ENCODE measurements at regions not wholly inside any gene's neighbourhood (a gene's known extent, or its start where the extent isn't known, plus 50 kb on each side); places are given as distances from the start of the nearest gene placed in this dataset.

- in situ Hi-C loops (cut with MboI; ENCODE audit: low sequenced_read_pairs in 4 of 4) (no loop called here), intact Hi-C loops (cut with DNase I; ENCODE audit: low total_unique reads) (no loop called here)
- DNase-seq (no peak), ATAC-seq (no peak)
- no peaks in the 10 kb centered on the region for H3K4me1 ChIP-seq
- no peaks in the 10 kb centered on the region for H3K27me3 ChIP-seq
- no peaks in the 10 kb centered on the region for H3K9me3 ChIP-seq
- TF ChIP-seq POLR2A (IDR thresholded peaks at IDR 0.05), result no peak
- TF ChIP-seq CTCF (IDR thresholded peaks at IDR 0.05 in 4 of 5, conservative IDR thresholded peaks at IDR 0.05 in 1 of 5), result no peak
- no peak overlapping the region for H3K4me3 ChIP-seq
- no peak overlapping the region for H3K27ac ChIP-seq
- no peaks in the 10 kb centered on the region for H3K36me3 ChIP-seq
Measured at GRCh38 chr3:174342941-174343501, 516.1 kb upstream of the NAALADL2 start.

GRCh38 chr3:174346141-174346540 lies 513.0 kb upstream of the NAALADL2 start:
- Histone ChIP-seq H3K36me3 (no peaks in the 10 kb centered on the region), H3K4me1 (no peaks in the 10 kb centered on the region), H3K27ac (no peak overlapping the region), H3K9me3 (no peaks in the 10 kb centered on the region), H3K27me3 (no peaks in the 10 kb centered on the region), H3K4me3 (no peak overlapping the region)
- ATAC-seq, result no peak
- TF ChIP-seq POLR2A (IDR thresholded peaks at IDR 0.05), result no peak
- no peak for TF ChIP-seq CTCF (IDR thresholded peaks at IDR 0.05 in 4 of 5, conservative IDR thresholded peaks at IDR 0.05 in 1 of 5)
- intact Hi-C loops (cut with DNase I; ENCODE audit: low total_unique reads), result no loop called here
- in situ Hi-C loops (cut with MboI; ENCODE audit: low sequenced_read_pairs in 4 of 4), result no loop called here
- no peak for DNase-seq

GRCh38 chr3:174346571-174346970 lies 512.6 kb upstream of the NAALADL2 start:
- no peaks in the 10 kb centered on the region for H3K27me3 ChIP-seq
- ATAC-seq (no peak), DNase-seq (no peak)
- intact Hi-C loops (cut with DNase I; ENCODE audit: low total_unique reads) (no loop called here), in situ Hi-C loops (cut with MboI; ENCODE audit: low sequenced_read_pairs in 4 of 4) (no loop called here)
- H3K4me3 ChIP-seq, result no peak overlapping the region
- no peaks in the 10 kb centered on the region for H3K4me1 ChIP-seq
- no peaks in the 10 kb centered on the region for H3K9me3 ChIP-seq
- no peak overlapping the region for H3K27ac ChIP-seq
- no peaks in the 10 kb centered on the region for H3K36me3 ChIP-seq
- TF ChIP-seq CTCF (IDR thresholded peaks at IDR 0.05 in 4 of 5, conservative IDR thresholded peaks at IDR 0.05 in 1 of 5) (no peak), POLR2A (IDR thresholded peaks at IDR 0.05) (no peak)

GRCh38 chr3:174347474-174348138 lies 511.5 kb upstream of the NAALADL2 start:
- ATAC-seq, result no peak
- Histone ChIP-seq H3K9me3 (no peaks in the 10 kb centered on the region), H3K27me3 (no peaks in the 10 kb centered on the region), H3K27ac (no peak overlapping the region), H3K36me3 (no peaks in the 10 kb centered on the region), H3K4me1 (no peaks in the 10 kb centered on the region), H3K4me3 (no peak overlapping the region)
- no peak for TF ChIP-seq POLR2A (IDR thresholded peaks at IDR 0.05)
- TF ChIP-seq CTCF (IDR thresholded peaks at IDR 0.05 in 4 of 5, conservative IDR thresholded peaks at IDR 0.05 in 1 of 5), result no peak
- intact Hi-C loops (cut with DNase I; ENCODE audit: low total_unique reads), result no loop called here
- DNase-seq, result no peak
- in situ Hi-C loops (cut with MboI; ENCODE audit: low sequenced_read_pairs in 4 of 4), result no loop called here

- no peak overlapping the region for H3K27ac ChIP-seq
- no peak for DNase-seq
- no peak for ATAC-seq
- TF ChIP-seq POLR2A (IDR thresholded peaks at IDR 0.05), result no peak
- no peak for TF ChIP-seq CTCF (IDR thresholded peaks at IDR 0.05 in 4 of 5, conservative IDR thresholded peaks at IDR 0.05 in 1 of 5)
- no peaks in the 10 kb centered on the region for H3K9me3 ChIP-seq
- intact Hi-C loops (cut with DNase I; ENCODE audit: low total_unique reads) (no loop called here), in situ Hi-C loops (cut with MboI; ENCODE audit: low sequenced_read_pairs in 4 of 4) (no loop called here)
- H3K4me3 ChIP-seq, result no peak overlapping the region
- no peaks in the 10 kb centered on the region for H3K4me1 ChIP-seq
- no peaks in the 10 kb centered on the region for H3K36me3 ChIP-seq
- H3K27me3 ChIP-seq, result no peaks in the 10 kb centered on the region
Measured at GRCh38 chr3:174352227-174352626, 506.9 kb upstream of the NAALADL2 start.

Data from gastrocnemius medialis (tissue), 4 donors.